ENCODE measurements at regions not wholly inside any gene's neighbourhood (a gene's known extent, or its start where the extent isn't known, plus 50 kb on each side); places are given as distances from the start of the nearest gene placed in this dataset.

DNA sequence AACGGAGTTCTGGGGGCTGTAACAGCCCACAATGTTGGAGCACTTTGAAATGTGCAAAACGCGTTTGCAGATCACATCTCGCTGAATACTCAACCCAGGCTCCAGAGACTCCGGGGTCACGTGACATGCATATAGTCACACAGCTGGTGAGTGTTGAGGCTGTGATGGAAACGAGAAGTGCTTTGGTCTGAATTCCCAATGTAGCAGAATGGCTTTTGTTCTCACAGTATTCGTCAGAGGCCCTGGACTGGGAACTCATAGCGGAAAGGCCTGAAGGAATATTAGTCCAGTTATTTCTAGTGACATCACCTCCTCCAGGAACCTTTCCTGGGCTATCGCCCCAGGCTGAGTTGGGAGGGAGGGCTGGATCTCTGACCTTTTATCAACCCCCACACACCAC lies 95.8 kb upstream of the CRHR1 start:
- intact Hi-C loops (cut with micrococcal nuclease) (no loop called here), dilution Hi-C loops (cut with MboI; ENCODE audit: extremely low pct_ligation_motif_present, low sequenced_read_pairs) (no loop called here)
- Histone ChIP-seq H3K27me3 (ENCODE audit: control insufficient read depth in 2 of 2, insufficient read depth in 2 of 2, low read length in 2 of 2) (peaks cover 9 to 15% of the 10 kb centered on the region in 2 experiments), H3K79me2 (ENCODE audit: control insufficient read depth, insufficient read depth, low read length) (no peaks in the 10 kb centered on the region), H4K20me1 (replicated peaks; ENCODE audit: control insufficient read depth, extremely low read depth, insufficient read depth, low read length) (no peaks in the 10 kb centered on the region), H3K4me1 (ENCODE audit: control insufficient read depth, extremely low read depth, insufficient read depth, low read length) (no peaks in the 10 kb centered on the region), H3K27ac (ENCODE audit: insufficient read depth, low read depth, low read length) (no peak overlapping the region), H3K9ac (replicated peaks; ENCODE audit: extremely low read depth, insufficient read depth, low read length) (no peak overlapping the region), H3K9me1 (replicated peaks; ENCODE audit: control insufficient read depth, extremely low read depth, insufficient read depth, low read length) (no peaks in the 10 kb centered on the region), H3K4me3 (replicated peaks in 1 of 3; ENCODE audit: insufficient read depth in 1 of 3, low read depth in 1 of 3, low read length in 3 of 3) (no peak overlapping the region), H3K36me3 (ENCODE audit: control insufficient read depth in 2 of 2, extremely low read depth in 1 of 2, insufficient read depth in 2 of 2, low read length in 2 of 2) (no peaks in the 10 kb centered on the region), H3K4me2 (ENCODE audit: insufficient read depth, low read length) (no peak overlapping the region), H3K9me3 (replicated peaks; ENCODE audit: control insufficient read depth, insufficient read depth, low read length) (no peaks in the 10 kb centered on the region), H2AFZ (ENCODE audit: low read depth, low read length) (no peak overlapping the region)
- FAIRE-seq (no peak), DNase-seq (ENCODE audit: low read depth, low spot score) (no peak)
- BruUV-seq (replicated peaks) = no TSS peak
- TF ChIP-seq MYC (IDR thresholded peaks at IDR 0.05; ENCODE audit: low read depth, low read length) (no peak), EZH2 (IDR thresholded peaks at IDR 0.05; ENCODE audit: borderline replicate concordance, low read depth, low read length, severe bottlenecking) (no peak), GATA2 (IDR thresholded peaks at IDR 0.05; ENCODE audit: insufficient read depth, insufficient read length, low read depth, low read length) (no peak), POLR2AphosphoS5 (IDR thresholded peaks at IDR 0.05; ENCODE audit: insufficient read depth, low read depth, low read length) (no peak), FOS (IDR thresholded peaks at IDR 0.05; ENCODE audit: borderline replicate concordance, insufficient read depth, low read length) (no peak), JUN (IDR thresholded peaks at IDR 0.05; ENCODE audit: borderline replicate concordance, insufficient read depth, insufficient read length, low read depth) (no peak), POLR2A (IDR thresholded peaks at IDR 0.05; ENCODE audit: low read depth, low read length) (no peak)
- TF ChIP-seq, protein P1, sequence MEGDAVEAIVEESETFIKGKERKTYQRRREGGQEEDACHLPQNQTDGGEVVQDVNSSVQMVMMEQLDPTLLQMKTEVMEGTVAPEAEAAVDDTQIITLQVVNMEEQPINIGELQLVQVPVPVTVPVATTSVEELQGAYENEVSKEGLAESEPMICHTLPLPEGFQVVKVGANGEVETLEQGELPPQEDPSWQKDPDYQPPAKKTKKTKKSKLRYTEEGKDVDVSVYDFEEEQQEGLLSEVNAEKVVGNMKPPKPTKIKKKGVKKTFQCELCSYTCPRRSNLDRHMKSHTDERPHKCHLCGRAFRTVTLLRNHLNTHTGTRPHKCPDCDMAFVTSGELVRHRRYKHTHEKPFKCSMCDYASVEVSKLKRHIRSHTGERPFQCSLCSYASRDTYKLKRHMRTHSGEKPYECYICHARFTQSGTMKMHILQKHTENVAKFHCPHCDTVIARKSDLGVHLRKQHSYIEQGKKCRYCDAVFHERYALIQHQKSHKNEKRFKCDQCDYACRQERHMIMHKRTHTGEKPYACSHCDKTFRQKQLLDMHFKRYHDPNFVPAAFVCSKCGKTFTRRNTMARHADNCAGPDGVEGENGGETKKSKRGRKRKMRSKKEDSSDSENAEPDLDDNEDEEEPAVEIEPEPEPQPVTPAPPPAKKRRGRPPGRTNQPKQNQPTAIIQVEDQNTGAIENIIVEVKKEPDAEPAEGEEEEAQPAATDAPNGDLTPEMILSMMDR (IDR thresholded peaks at IDR 0.05; ENCODE audit: extremely low read depth in 1 of 2, insufficient read depth in 1 of 2, low read depth in 1 of 2, low read length in 2 of 2) = no peak
- TF ChIP-seq, protein P2, sequence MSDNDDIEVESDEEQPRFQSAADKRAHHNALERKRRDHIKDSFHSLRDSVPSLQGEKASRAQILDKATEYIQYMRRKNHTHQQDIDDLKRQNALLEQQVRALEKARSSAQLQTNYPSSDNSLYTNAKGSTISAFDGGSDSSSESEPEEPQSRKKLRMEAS (IDR thresholded peaks at IDR 0.05; ENCODE audit: insufficient read depth, insufficient read length) = no peak
- ChIA-PET CTCF (no interaction called here), POLR2A (no interaction called here)
